HS-5 (cell line): ENCODE measurements at regions not wholly inside any gene's neighbourhood (a gene's known extent, or its start where the extent isn't known, plus 50 kb on each side); places are given as distances from the start of the nearest gene placed in this dataset.

Experiments
- DNase-seq: peaks from one replicate; pipeline ENCODE4 v3.0.0-alpha.2; 2012; ENCODE audit warnings: low read depth

DNA sequence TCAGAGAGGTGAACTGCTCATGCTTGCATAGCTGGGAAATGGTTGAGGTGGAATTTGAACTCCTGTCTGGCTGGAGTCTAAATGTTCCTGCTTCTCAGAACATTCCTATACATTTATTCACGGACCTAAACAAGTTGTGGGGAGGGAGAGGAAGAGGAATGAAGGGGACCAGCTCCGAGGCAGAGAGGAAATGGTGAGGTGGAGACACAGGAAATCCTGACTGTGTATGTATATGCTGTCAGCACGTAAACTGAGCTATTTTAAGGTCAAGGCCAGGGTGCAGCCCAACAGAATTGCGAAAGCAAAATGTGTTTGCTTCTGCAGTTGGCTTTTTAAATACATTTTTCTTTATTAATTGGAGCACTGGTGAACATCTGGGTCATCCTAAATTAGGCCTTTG lies 74.1 kb upstream of the POMGNT2 start:
- DNase-seq: peak; percentile 82

DNA sequence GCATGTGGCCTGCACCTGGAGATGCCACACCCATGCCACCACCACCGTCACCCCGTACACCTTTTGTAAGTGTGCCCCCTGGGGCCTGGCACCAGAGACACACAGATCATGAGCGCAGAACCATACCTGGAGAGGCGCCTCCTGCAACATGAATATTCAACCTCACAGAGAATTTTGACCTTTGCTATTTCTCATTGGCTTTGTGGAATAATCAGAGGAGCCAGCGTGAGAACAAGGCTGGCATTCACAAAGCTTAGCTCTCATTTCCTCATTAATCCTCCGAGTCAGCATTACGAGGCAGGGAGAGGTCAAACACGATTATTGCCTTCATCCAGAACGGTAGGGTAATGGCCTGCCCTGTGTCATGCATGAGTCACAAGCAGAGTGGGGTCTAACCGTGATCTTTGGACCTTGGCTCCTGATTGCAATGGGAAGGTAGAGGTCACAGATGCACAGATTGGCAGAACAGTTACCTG lies 73.0 kb upstream of the POMGNT2 start:
- DNase-seq: no peak

- DNase-seq: no peak
These were observed 71.2 kb upstream of the POMGNT2 start for GRCh38 chr3:43177085-43177484.

- no peak for DNase-seq
These were observed 70.8 kb upstream of the POMGNT2 start for GRCh38 chr3:43176666-43177065.

DNA sequence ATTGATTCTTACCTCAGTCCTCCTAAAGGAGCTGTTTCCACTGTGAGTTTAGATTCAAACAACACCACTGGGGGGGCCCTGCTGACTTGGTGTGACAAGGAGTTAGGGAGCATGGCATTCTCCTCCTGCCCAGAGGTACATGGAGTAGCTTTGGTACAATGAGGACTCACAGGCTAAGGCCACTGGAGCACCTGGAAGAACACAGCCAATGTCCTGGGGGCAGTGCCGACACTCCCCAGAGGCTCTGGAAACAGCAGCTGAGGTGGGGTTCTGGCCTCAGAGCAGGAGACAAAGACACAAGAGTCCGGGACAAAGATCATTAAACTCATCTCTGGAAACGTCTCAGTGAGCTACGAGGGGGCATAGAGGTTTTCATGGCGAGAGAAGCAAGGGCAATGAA lies 69.7 kb upstream of the POMGNT2 start:
- no peak for DNase-seq

- DNase-seq: no peak
These were observed 68.1 kb upstream of the POMGNT2 start for GRCh38 chr3:43173949-43174348.

DNA sequence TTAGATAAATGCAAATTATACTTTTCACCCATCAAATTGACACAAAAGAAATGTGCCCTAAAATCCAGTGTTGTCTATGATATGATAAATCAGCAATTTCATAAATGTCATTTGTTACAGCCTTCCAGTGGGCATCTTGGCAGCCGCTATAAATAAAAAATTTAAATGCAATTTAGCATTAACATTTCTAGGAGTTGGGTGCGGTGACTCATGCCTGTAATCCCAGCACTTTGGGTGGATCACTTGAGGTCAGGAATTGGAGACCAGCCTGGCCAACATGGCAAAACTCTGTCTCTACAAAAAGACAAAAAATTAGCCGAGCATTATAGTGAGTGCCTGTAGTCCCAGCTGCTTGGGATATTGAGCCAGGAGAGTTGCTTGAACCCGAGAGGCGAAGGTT lies 65.9 kb upstream of the POMGNT2 start:
- DNase-seq: no peak

DNA sequence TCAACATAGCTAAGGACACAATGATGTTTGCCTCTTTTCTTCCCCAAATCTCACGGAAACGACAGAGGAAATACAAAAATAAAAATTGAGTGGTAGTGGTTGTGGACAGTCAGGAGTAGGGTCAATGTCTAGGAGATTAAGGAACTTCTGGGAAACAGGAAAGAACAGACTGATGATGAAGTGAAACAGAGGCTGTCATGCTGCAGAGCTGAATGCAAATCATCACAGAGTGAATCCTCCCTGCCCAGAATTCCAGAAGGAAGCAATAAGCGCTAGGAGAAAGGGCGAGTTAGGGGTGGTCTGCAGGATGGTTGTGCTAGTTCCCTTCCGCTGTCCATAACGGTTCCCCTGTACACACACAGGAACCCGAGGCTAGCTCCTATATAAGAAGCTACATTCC lies 64.7 kb upstream of the POMGNT2 start:
- DNase-seq: no peak

DNA sequence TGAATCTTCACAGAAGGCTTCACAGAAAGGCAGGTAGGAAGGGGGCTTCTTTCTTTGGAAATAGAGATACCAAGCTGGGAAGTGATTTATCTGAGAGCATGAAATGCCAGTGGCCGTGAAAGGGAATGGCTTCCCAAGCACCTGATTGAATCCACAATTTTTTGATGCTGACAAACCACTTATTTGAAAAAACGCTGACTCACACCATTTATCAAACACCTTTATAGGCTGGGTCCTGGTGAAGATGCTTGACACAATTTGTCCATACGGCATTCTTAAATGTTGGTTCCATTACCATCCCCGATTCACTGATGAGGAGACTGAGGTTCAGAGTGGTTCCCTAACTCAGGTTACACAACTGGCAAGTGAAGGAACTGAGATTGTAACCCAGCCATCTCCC lies 64.1 kb upstream of the POMGNT2 start:
- no peak for DNase-seq

- DNase-seq: no peak
These were observed 60.5 kb upstream of the POMGNT2 start for GRCh38 chr3:43166406-43166805.

- DNase-seq: no peak
These were observed 59.9 kb upstream of the POMGNT2 start for GRCh38 chr3:43165786-43166185.

- no peak for DNase-seq
These were observed 58.1 kb upstream of the POMGNT2 start for GRCh38 chr3:43163895-43164493.

GRCh38 chr3:43162230-43163084 lies 56.6 kb upstream of the POMGNT2 start:
- no peak for DNase-seq

- no peak for DNase-seq
These were observed 55.9 kb upstream of the POMGNT2 start for GRCh38 chr3:43161684-43162229.

DNA sequence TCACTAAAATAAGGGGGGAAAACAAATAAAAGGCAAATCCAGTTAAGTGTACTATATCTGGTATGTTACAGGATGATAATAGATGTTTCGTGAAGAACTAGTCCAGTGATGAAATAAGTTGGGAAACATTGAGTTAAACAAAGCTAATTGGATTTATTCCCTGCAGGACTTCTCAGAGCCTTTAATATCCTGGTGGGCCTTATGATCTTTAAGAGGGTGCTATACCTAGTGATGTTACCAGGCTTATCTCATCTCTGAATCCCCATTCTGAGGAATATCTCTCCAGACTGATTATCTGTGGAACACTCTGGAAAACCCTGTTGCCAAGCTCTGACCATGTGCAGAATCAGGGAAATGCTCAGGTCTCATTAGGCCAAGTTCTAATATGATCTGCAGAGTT lies 54.8 kb upstream of the POMGNT2 start:
- no peak for DNase-seq

GRCh38 chr3:43159876-43160255 lies 54.0 kb upstream of the POMGNT2 start:
- no peak for DNase-seq

DNA sequence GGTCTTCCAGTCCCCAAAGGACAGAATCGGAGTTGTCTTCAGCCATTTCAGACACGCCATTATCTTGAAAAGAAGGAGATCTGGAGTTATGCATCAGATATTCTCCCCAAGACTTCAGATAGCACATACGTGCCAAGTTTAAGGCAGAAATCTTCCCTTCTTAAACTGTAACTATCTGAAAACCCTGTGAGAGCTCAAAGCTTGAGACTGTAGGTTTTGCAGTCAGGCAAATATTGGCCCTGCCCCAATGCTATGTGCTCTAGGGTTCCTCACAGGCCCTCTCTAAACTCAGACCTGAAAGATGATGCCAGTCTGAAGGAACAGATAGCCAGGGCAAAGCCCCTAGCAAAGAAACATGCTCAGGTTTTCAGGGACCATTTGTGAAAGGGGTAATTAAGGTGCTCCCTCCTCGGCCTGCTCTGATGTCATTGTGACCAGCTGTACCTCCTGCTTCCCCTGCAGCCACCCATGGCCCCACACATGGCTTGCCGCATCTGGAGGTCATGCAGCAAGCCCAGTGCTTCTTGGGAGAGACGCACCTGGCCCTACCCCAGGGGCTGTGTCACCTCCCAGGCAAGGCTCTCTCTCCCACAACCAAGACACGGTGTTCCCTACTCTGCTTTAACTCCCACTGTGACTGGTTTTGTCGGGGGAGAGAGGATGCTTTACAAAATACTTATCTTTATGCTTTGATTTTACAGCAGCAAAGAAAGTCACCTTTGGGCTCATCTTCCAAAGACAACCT lies 53.4 kb upstream of the POMGNT2 start:
- no peak for DNase-seq

DNA sequence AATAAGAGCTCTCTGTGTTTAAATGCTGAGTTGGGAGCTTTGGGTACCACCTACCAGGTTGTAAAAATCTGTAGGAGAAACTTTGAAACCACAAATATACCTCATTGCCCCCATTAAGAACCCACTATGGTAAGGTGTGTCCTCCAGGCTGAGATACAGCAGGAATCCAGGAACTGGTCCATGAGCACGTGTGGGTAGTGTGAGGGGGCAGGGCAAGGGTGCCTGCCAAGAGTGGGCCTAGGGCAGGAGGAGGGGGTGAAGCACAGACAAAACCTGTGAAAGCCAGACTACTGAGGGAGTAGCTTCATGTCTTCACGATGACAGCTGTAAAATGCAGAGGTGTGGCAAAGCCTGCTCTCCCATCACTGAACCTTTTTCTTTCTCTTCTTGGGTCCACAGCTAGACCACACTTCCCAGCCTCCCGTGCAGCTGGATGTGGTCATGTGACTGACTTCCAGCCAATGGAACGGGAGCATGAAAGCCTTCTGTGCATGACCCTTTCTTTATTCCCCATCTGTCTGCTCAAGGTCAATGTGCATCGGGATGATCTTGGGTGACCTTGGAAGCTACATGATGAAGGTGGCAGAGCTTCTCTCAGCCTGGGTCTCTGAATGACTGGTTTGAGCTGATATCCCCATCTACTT lies 51.1 kb upstream of the POMGNT2 start:
- DNase-seq: no peak

- DNase-seq: peak; percentile 41
These were observed 49.7 kb upstream of the POMGNT2 start for GRCh38 chr3:43155464-43156121.
